ENCODE measurements at regions not wholly inside any gene's neighbourhood (a gene's known extent, or its start where the extent isn't known, plus 50 kb on each side); places are given as distances from the start of the nearest gene placed in this dataset.
"Not testable (repeated sequence)": the region's sequence is repeated elsewhere in the genome, so short reads cannot be mapped to it uniquely, and the experiment has no call there.

DNA sequence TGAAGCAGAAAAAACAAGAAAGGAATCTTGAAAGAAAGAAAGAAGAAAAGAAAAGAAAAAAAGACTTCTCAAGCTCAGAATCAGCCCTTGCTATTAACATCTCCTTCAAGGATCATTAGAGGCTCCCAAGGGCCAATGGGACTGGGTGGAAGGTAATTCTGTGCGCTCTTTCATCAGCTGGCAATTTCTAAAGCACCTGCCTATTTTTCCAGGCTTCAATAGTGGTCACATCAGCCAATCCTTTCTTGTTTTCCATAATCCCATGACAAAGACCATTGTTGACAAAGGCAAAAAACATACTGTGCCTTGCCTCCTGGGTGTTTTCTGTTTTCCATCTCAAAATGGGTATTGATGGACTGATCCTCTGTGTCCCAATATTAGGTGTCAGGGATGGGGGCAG lies 88.2 kb upstream of the TSC22D1 start:
- DNase-seq (ENCODE audit: low read depth in 2 of 2): no peak

DNA sequence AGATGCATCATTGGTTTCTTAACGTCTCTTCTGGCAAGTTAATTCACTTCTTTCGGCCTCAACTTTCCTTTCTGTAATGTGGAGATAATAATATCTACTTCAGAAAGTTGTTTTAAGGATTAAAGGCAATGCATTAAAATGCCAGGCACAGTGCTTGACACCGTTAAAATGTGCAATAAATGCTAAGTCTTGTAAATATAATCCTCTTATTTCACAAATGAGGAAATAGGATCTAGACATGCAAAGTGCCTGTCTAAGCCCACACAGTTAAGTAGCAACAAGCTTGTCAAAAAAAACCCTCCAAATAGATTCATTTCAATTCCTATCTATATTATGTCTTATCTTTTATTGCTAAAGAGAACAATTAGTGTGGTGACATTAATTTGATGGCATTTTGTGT lies 86.4 kb upstream of the TSC22D1 start:
- no peak for DNase-seq (ENCODE audit: low read depth in 2 of 2)

DNA sequence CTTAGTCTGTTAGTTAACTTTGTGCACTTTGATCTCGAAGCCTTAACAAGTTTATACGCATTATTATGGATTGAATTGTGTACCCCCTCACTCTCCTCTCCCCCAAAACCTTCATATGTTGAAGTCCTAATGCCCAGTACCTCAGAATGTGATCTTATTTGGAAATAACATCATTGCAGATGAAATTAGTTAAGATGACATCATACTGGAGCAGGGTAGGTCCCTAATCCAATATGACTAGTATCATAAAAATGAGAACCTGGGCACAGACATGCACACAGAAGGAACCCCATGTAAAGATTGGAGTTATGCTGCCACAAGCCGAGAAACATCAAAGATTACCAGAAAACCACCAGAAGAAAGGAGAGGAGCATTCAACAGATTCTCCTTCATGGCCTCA lies 85.8 kb upstream of the TSC22D1 start:
- DNase-seq (ENCODE audit: low read depth in 2 of 2): no peak

DNA sequence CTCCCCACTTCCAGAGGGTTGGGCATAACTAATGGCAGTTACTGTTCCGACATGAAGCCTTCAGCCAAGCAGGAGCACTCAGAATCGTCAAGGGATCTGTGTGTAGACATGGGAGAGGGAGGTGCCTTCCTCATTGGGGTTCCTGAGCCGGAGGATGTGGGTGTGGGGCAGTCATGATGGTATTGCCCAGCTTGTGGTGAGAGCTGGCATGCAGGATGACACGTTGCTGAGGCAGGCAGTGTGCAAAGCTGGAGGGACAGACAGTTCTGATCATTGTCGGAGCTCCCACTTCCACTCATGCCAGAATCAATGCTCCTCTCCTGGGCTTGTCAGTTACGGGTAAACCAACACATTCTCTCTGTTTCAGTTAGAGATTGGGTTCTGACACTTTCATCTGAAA lies 83.9 kb upstream of the TSC22D1 start:
- no peak for DNase-seq (ENCODE audit: low read depth in 2 of 2)

DNA sequence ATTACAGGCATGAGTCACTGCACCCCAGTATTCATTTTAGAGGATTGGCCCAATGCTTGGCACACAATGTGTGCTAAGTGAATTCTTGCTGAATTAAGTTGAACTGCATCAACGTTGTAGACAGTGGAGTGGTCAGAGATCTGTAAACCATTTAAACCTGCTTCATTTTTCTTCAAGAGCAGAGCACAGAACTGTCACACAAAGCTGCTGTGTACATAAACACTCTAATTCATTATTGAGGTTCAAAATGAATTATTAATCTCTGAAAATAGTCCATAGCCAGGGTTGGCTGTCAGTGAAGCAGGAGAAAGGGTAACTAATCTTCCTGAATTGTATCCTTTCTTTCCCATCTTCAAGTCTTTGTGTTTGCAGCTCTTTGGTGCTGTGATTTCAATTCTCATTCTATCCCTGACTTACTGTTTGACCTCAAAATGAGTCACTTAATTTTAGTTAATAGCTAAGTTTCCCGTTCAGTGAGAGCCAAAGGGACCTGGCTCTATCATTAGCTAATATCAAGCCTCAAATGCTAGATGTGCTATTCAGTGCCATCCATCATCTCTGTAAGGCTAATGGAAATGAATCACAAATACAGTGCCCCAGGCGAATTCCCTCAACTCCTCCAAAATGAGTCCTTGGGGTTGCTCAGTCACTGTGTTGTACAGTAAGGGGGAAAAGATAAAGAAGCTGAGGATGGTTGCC lies 77.0 kb upstream of the TSC22D1 start:
- no peak for DNase-seq (ENCODE audit: low read depth in 2 of 2)

DNA sequence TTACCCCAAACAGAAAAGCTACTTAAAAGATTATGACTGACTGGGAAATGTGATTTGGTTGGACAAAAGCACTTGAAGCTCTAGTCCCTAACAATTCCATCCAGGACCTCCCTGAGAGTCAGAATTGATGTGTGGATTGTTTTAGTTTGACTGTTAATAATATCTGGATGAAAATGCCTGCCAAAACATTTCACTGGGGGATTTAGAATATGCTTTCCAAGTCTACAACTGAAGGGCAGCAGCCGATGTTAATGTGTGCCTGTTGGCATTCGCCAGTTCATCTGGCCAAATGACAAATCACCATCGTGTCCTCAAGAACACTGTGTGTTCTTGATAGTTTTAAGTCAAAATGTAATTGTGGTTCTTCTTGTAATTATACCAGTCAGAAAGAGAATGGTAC lies 76.0 kb upstream of the TSC22D1 start:
- DNase-seq (ENCODE audit: low read depth in 2 of 2): no peak

GRCh38 chr13:44651724-44652123 lies 75.6 kb upstream of the TSC22D1 start:
- DNase-seq (ENCODE audit: low read depth in 2 of 2): no peak

DNA sequence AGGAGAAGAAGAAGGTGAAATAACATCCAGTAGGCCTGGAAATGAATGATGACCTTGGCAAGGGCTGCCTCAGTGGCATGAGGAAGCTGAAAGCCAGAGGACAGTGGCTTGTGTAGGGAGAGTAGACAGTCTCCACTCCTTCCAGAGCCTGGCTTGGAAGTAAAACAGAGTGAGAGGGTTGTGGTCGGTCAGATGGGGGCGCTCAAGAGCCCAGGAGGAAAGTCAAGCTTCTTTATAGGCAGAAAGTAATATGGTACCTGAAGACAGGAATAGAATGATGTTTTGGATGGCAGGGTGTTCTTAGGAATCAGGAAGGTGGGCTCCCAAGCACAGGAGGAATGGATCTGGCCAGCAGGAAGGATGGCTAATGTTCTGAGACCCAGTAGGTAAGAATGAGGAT lies 75.1 kb upstream of the TSC22D1 start:
- DNase-seq (ENCODE audit: low read depth in 2 of 2): no peak

DNA sequence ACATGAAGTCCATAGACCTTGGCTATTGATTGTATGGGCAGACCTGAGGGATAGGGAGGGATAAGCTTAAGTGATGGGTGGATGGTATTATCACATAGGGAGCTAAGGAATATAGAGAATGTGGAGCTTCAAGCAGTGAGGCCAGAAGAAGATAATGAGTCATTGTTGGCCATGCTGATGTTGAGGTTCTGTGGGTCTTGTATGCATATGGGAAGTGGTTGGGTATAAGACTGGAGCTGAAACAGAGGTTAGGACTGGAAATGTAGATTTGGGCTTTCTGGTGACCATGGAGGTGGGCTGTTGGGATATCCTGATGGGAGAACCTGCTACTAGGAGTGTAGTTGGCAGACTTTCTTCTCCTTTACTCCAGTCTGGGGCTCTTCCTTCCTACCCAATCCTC lies 73.7 kb upstream of the TSC22D1 start:
- no peak for DNase-seq (ENCODE audit: low read depth in 2 of 2)

DNA sequence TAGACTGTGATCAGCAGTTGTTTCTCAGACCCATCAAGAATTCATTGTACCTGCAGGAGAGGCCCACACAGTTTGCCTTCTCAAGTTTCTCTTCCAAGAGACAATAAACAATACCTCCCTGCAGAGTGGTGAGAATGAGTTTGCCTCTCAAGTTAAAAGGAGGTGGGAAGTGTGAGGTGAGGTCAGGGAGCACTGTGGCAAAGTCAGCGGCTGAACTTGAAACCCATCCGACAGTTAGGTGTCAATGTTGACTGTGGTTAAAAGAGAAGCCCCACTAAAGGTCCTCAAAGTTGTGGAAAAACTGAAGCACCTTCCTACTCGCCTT lies 72.9 kb upstream of the TSC22D1 start:
- no peak for DNase-seq (ENCODE audit: low read depth in 2 of 2)

- DNase-seq (ENCODE audit: low read depth in 2 of 2): peak in 1 of 2 donors; percentile 8
Observed at GRCh38 chr13:44648392-44649103, 72.4 kb upstream of the TSC22D1 start.

GRCh38 chr13:44647560-44647959 lies 71.4 kb upstream of the TSC22D1 start:
- DNase-seq (ENCODE audit: low read depth in 2 of 2): not testable (repeated sequence)

DNA sequence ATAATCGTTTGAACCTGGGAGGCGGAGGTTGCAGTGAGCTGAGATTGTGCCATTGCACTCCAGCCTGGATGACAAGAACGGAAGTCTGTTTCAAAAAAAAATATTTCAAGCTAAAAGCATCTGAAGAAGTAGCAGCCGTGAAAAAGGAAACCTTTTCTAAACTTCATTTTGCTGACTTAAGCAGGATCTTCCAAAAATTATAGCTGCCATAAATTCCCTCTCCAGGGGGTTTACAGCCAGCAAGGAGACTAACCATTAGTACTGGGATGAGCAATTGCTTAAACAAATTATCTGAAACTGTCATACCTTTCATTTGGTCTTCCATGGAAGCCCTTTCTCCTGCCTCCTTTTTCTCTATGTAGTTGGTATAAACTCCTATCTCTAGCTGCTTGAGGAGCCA lies 69.9 kb upstream of the TSC22D1 start:
- DNase-seq (ENCODE audit: low read depth in 2 of 2): no peak

DNA sequence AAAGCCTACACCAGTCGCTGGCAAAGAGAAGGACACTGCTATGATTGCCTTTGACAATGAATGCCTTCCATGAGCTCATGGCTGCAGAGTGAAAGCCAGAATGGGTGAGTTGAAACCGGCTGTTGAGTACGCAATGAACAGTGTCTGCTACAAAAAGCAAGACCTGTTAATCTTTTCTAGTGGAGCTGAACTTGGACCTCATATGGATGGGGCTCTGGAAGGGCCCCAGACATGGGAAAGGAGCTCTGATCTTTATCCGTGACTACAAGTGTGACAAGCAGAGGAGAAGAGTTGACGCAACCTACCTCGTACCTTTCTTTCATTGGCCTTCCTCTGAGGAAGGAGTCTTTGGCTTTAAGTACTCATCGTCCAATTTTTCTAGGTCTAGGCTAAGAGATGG lies 67.1 kb upstream of the TSC22D1 start:
- DNase-seq (ENCODE audit: low read depth in 2 of 2): no peak

GRCh38 chr13:44637581-44637980 lies 61.5 kb upstream of the TSC22D1 start:
- no peak for DNase-seq (ENCODE audit: low read depth in 2 of 2)

DNA sequence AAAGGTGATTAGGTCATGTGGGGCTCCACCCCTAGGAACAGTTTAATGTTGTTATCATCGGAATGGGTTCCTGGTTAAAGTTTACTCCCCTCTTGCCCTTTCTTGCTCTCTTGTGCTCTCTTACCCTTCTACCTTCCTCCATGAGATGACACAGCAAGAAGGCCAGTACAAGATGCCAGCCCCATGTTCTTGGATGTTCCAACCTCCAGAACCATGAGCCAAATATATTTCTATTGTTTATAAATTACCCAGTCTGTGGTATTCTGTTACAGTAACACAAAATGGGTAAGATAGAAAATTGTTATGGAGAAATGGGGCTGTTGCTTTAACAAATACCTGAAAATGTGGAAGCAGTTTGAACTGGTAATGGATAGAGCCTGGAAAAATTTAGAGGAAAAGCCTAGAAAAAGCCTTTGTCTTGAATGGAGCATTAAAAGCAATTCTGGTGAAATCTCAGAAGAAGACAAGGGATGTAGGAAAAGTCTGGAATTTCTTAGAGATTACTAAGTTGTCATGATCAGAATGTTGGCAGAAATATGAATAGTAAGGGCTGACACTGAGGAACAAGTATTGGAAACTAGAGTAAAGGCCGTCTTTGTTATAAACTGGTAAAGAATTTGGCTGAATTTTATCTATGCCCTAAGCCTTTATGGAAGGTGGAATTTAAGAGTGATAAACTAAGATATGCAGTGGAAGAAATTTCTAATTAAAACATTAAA lies 53.5 kb upstream of the TSC22D1 start:
- no peak for DNase-seq (ENCODE audit: low read depth in 2 of 2)

DNA sequence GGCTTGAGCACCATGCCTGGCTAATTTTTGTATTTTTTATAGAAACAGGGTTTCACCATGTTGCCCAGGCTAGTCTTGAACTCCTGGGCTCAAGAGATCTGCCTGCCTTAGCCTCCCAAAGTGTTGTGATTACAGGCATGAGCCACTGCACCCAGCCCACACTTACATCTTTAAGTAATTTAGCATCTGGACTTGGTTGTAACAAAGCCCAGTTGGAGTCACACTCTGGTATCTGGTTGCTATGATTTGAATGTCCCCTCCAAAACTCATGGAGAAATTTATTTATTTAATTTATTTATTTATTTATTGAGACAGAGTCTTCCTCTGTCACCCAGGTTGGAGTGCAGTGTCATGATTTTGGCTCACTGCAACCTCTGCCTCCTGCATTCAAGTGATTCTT lies 52.7 kb upstream of the TSC22D1 start:
- DNase-seq (ENCODE audit: low read depth in 2 of 2): not testable (repeated sequence)

- DNase-seq (ENCODE audit: low read depth in 2 of 2): no peak
Observed at GRCh38 chr13:44627441-44627840, 51.3 kb upstream of the TSC22D1 start.

GRCh38 chr13:44626176-44626575 lies 50.0 kb upstream of the TSC22D1 start:
- DNase-seq (ENCODE audit: low read depth in 2 of 2): no peak

Measured in dermis microvascular lymphatic vessel endothelial cell (primary cell).